SK-MEL-5 (cell line): ENCODE measurements at regions not wholly inside any gene's neighbourhood (a gene's known extent, or its start where the extent isn't known, plus 50 kb on each side); places are given as distances from the start of the nearest gene placed in this dataset.

ENCODE experiments used
- DNase-seq: peaks from one replicate; pipeline ENCODE4 v3.0.0-alpha.2; 2016; ENCODE audit warnings: low read depth, low spot score
- in situ Hi-C: cut with HindIII; loops from 2 replicates; pipeline ENCODE4 v1.10.0; 2016; ENCODE audit warnings: low sequenced_read_pairs, high pct_unique_total_duplicates, low pct_unique_long_range_greater_than_20kb

DNA sequence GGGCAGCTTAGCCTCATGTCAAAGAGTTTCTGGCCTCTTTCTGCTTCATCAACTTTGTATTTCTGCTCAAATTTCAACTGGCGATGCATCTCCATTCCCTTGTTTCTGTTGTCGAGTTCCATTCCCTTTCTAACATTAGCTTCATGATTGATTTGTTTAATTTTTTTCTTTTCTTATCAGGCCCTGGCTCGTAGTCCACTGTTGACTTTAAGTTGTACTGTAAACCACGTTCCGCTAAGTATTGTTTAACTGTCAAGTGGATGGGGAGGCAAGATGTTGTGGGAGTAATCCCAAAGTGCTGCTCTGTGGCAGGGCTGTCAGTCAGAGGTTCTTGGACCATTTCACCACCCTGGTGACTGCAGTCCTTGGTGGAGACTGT lies 309.1 kb downstream of the PSAT1 start:
- DNase-seq = no peak
- in situ Hi-C loops = no loop called here

DNA sequence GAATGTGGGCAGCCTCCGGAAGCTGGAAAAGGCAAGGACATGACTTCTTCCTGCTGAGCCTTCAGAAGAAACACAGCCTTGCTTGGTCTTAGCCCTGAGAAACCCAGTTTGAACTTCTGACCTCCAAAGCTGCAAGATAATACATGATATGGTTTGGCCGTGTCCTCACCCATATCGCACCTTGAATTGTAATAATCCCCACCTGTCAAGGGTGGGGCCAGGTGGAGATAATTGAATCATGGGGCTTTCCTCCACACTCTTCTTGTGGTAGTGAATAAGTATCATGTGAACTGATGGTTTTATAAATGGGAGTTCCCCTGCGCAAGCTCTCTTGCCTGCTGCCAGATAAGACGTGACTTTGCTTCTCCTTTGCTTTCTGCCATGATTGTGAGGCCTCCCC lies 310.9 kb downstream of the PSAT1 start:
- in situ Hi-C loops = no loop called here
- no peak for DNase-seq

GRCh38 chr9:78609450-78609849 lies 312.5 kb downstream of the PSAT1 start:
- in situ Hi-C loops = no loop called here
- no peak for DNase-seq

- in situ Hi-C loops = no loop called here
- DNase-seq = no peak
Measured at GRCh38 chr9:78612091-78612490, 315.2 kb downstream of the PSAT1 start.

- no peak for DNase-seq
- in situ Hi-C loops = no loop called here
Measured at GRCh38 chr9:78613006-78613405, 316.1 kb downstream of the PSAT1 start.

DNA sequence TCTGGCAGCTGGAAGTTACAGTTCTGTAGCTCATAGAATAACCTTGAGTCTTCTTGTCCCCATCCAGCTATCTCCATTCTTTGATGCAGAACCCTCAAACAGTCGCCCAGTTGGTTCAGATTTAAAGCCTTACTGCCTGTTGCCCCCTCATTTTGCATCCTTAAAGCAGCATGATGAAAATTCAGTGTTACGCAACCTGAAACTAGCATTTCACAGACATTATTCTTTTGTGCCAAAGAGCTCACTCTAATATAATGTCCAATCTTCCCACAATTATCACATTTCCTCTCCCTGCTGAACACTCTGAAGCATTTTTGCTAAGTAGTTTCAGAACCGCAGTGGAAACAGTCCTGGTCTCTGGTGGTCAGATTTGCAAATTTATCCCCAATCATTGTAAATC lies 318.0 kb downstream of the PSAT1 start:
- in situ Hi-C loops = no loop called here
- no peak for DNase-seq

DNA sequence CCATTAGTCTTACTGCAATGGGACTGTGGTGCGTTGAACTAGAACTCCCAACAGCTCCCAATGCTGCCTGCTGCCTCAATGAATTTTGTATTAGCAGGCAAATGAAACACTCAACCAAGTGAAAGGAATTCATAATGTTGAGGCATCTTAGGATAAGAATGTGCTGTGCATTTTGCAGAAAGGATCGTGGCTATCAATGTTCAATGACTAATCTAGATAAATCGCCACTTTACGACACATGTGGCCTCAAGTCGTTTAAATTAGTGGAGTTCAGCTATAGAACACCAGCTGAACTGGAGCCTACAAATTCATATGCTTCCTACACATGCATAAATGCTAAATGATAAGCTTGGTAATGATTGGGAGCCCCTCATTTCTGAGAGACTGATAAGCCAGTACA lies 318.4 kb downstream of the PSAT1 start:
- in situ Hi-C loops = no loop called here
- DNase-seq = no peak

DNA sequence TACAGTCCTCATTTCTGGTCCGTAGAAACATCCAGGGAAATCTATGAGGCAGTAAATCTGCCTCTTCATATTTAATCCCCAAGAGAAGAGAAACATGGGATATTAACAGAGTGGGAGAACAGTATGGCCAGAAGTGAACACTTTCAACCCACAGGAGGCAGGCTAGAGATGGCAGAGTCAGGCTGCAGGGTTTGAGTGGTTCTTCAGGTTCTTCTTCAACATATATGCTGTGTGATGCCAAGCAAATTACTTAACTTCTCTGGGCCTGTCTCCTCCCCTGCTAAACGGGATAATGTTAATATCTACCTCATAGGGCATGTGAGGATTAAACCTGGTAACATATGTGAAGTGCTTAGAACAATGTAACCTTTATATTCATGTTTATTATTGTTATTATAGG lies 321.8 kb downstream of the PSAT1 start:
- peak; percentile 19 for DNase-seq
- in situ Hi-C loops = no loop called here

GRCh38 chr9:78620303-78620702 lies 323.4 kb downstream of the PSAT1 start:
- in situ Hi-C loops = no loop called here
- no peak for DNase-seq

GRCh38 chr9:78620764-78621163 lies 323.8 kb downstream of the PSAT1 start:
- in situ Hi-C loops = no loop called here

GRCh38 chr9:78622126-78622525 lies 325.2 kb downstream of the PSAT1 start:
- in situ Hi-C loops = no loop called here
- no peak for DNase-seq

More at GRCh38 chr9:78620764-78621163, 323.8 kb downstream of the PSAT1 start:
- DNase-seq = no peak

- DNase-seq = no peak
- in situ Hi-C loops = no loop called here
Measured at GRCh38 chr9:78626971-78627370, 330.0 kb downstream of the PSAT1 start.

- no peak for DNase-seq
- in situ Hi-C loops = no loop called here
Measured at GRCh38 chr9:78630966-78631365, 334.0 kb downstream of the PSAT1 start.

GRCh38 chr9:78640728-78641127 lies 343.8 kb downstream of the PSAT1 start:
- no peak for DNase-seq
- in situ Hi-C loops = no loop called here

GRCh38 chr9:78644359-78644758 lies 347.4 kb downstream of the PSAT1 start:
- in situ Hi-C loops = no loop called here
- DNase-seq = no peak

- in situ Hi-C loops = no loop called here
- no peak for DNase-seq
Measured at GRCh38 chr9:78654324-78654723, 357.4 kb downstream of the PSAT1 start.

GRCh38 chr9:78663369-78663768 lies 366.4 kb downstream of the PSAT1 start:
- in situ Hi-C loops = no loop called here
- DNase-seq = no peak

DNA sequence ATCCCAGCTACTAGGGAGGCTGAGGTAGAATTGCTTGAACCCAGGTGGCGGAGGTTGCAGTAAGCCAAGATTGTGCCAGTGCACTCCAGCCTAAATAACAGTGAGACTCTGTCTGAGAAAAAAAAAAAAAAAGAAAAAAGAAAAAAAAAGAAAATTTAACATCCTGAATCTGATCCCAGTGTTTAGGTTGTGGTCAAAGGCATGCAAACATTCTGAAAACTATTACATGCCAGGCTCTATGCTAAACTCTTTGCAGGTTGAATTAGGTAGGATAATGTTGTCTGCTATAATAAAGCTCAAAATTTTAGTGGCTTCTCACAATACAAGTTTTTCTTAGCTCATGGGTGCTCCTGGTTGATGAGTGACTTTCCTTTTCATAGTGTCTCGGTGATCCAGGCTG lies 367.4 kb downstream of the PSAT1 start:
- in situ Hi-C loops = no loop called here
- no peak for DNase-seq

DNA sequence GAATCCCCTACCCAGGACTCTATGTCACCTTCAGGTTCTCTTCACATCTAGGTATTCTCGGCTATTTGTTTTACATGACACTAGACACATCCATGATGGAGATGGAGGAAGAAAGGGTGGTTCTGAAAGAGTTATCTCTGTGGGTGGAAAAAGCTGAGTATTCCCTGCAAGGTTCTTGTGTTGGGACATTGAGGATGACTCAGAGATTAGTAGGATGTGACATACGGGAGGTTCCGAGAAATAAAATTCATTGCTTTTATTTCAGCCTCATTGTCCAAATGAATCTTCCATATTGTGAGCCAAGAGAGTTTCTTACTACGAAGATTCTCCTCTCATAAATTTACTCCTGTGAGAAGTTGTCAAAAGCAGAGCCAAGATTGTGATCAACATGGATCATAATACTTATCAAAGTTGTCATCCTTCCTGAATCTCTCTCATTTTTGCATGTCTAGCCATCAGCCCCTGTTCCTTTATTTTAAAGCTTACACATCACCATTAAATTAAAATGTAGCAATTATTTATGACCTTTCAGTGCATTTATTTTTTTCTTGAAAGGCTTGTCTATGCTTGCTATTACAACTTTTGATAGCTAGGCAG lies 370.0 kb downstream of the PSAT1 start:
- in situ Hi-C loops = no loop called here
- no peak for DNase-seq

GRCh38 chr9:78668148-78668832 lies 371.4 kb downstream of the PSAT1 start:
- in situ Hi-C loops = no loop called here
- DNase-seq = no peak
